Erythroblast (primary cell): ENCODE measurements at regions not wholly inside any gene's neighbourhood (a gene's known extent, or its start where the extent isn't known, plus 50 kb on each side); places are given as distances from the start of the nearest gene placed in this dataset.

ENCODE experiments used
- DNase-seq, 2 experiments: peaks; one replicate each; lab custom pipeline; 2025; lab: John Stamatoyannopoulos, UW
- GATA1 ChIP-seq: IDR thresholded peaks from 2 replicates; pipeline ENCODE4 v1.6.1; 2011; ENCODE audit warnings: low read depth, mild to moderate bottlenecking, control low read depth, low read length, moderate library complexity
- POLR2A ChIP-seq: IDR thresholded peaks from 2 replicates; pipeline ENCODE4 v1.6.1; 2011; ENCODE audit warnings: mild to moderate bottlenecking, low read length

DNA sequence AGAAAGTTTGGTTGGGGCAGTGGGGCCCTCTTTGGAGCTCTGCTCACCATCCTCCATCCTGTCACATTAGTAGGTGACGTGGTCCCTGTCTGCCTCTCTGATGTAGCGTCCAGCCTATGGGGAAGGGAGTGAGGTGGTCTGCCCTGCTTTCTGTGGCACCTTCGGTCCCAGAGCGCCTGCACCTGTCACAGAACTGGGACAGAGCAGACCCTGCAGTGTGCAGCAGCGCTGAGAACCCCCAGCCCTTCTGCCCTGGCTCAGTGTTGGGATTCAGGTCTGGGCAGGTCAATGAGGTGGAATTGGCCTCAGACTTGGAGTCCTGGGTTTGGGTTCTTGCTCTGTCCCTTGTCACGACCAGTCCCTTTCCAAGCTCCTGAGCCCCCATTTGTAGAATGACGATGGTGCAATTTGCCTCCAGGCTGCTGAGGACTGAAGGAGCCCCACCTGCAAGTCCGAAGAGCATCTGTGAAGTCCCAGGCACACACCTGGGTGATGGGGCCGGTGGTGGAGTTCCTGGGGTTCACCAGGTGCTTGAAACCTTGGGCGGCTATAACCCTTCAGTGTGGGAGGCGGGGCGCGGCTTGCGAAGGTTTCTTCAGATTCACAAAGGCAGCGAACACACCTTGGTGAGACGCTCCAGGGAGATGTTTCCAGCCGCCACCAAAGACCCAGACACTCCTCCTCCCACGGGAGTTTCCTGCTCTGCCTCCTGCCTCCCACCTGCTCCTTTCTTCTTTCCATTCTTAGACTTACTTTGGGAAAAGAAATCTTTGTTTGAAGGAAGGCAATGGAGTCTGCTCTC, 265.4 kb upstream of the HDAC4 start:
- DNase-seq, result no peak
- TF ChIP-seq POLR2A (no peak), GATA1 (no peak)

- no peak for DNase-seq
- no peak for TF ChIP-seq GATA1
- no peak for TF ChIP-seq POLR2A
These were observed 263.5 kb upstream of the HDAC4 start for GRCh38 chr2:239664216-239664810.

GRCh38 chr2:239663364-239663924, 262.6 kb upstream of the HDAC4 start:
- TF ChIP-seq GATA1 (no peak), POLR2A (no peak)
- no peak for DNase-seq

DNA sequence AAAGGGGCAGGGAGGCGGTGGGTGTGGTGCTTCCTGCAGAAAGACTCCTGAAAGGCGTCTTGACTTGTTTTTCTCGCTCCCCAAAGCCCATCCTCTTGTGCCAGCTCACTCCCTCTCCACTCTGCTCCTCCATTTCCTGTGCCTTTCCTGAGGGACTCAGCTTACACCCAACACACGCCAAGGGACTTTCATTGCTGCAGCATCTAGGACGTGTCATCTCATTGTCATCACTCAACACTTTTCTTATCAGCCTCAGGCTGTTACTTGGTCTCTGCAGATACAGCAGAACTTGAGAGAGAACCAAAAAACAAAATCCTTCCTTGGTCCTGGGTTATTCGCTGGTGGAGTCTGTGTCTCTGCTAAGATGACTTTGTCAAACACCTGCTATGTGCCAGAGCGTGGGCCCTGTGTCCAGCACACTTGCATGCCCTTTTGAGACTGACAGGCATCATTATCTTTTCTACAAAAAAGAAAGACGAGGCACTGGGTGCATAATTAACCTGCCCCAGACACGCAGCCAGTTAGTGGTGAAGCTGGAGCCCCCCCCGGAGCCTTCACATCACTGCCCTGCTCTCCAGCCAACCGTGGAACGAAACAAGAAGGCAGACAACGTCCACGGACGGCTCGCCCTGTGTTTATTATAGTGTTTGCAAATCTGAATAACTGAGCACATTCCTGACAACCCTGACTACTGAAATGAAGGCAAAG, 261.7 kb upstream of the HDAC4 start:
- DNase-seq, result no peak
- no peak for TF ChIP-seq POLR2A
- no peak for TF ChIP-seq GATA1

- no peak for TF ChIP-seq GATA1
- no peak for TF ChIP-seq POLR2A
- no peak for DNase-seq
These were observed 260.8 kb upstream of the HDAC4 start for GRCh38 chr2:239661334-239662312.

DNA sequence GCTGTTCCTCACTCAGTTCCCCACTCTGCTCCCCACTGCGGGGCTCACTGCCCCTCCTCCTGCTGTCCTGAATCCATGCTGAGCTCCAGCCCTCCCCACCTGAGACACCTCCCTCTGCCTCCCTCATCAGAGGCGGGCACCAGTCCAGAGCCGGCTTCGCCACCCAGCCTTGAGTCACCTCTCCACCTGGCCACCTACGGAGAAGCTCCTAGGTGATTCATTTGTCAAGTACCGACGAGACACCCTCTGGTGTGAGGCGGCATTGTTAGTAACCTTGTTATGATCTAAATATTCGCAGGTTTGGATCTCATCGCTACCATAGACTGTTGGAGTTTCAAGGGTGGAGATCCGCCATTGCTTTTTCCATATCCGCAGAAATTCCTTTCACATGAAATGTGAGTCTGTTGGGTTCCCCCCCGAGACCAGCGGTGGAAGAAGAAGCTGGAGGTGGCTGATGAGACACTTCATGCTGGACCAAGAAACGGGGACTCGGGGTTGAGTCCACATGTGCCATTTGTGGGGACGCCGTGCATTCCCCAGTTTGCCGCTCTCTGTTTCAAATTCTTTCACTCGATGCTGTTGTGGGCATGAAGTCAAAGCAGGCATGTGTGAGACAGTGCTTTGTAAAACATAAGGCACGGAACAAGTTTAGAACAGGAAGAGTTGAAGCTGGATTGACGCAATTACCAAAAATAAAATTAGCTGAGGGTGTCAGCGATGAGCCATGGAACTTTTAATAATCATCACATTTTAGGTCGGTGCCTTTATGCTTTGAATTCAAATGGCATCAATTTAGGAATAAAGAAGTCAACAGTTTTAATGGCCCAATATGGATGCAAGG, 259.8 kb upstream of the HDAC4 start:
- no peak for DNase-seq
- no peak for TF ChIP-seq POLR2A
- no peak for TF ChIP-seq GATA1

- no peak for TF ChIP-seq GATA1
These were observed 257.2 kb upstream of the HDAC4 start for GRCh38 chr2:239657992-239658391.

DNA sequence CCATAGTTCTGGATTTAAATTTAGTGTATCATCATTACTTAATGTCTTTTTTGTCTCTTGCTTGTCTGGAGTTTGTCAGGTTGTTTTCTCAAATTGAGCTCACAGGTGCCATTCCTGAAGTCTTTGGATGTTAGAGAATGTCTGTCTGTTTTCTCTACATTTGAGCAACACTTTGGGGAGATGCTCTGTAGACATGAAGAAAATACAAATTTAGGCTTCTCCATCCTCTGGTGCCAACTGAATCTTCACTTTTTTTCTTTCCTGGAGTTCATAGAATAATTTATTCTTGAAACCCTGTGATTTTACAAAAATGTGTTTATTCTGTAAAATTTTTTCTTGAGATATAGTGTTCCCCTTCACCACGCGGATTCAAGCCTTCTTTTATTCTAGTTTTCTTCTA, 256.4 kb upstream of the HDAC4 start:
- TF ChIP-seq GATA1 (no peak), POLR2A (no peak)
- DNase-seq, result no peak

More at GRCh38 chr2:239657992-239658391, 257.2 kb upstream of the HDAC4 start:
- no peak for DNase-seq

DNA sequence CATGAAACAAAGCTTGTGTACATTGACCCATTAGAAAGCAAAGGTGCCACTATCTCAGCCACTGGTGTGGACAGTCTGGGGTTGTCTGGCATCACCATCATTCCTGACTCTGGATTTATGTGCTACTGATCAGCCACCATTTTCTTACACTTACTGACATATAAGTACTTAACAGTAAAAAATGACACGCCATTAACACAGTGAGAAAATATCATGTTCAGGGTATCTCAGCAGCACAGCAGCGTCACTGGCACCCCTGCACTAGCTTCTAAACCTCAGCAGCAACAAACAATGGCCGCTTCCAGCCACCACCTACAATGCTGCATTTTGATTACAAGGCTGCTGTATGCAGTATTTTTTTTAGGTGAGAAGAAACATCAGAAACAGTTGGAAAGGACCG, 253.4 kb upstream of the HDAC4 start:
- no peak for DNase-seq
- no peak for TF ChIP-seq GATA1
- TF ChIP-seq POLR2A, result no peak

- TF ChIP-seq GATA1, result no peak
- no peak for TF ChIP-seq POLR2A
- no peak for DNase-seq
These were observed 251.0 kb upstream of the HDAC4 start for GRCh38 chr2:239651859-239652258.

GRCh38 chr2:239650674-239651073, 249.9 kb upstream of the HDAC4 start:
- no peak for DNase-seq
- TF ChIP-seq GATA1 (no peak), POLR2A (no peak)

DNA sequence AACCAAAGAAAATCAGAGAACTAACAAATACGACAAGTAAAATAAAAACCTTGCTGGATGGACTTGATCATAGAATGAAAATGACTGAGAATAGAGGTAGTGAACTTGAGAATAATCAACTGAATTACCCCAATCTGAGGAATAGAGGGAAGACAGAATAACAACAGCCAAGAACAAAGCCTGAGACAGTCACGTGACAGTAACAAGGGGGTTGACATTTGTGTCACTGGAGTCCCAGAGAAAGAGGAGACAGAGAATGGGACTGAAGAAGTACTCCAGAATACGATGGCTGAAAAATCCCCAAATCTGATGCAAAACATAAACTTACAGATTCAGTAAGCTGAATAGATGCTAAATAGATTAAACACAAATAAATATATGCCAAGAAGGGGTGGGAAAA, 248.5 kb upstream of the HDAC4 start:
- no peak for DNase-seq
- TF ChIP-seq GATA1, result no peak
- TF ChIP-seq POLR2A, result no peak

GRCh38 chr2:239648607-239649006, 247.8 kb upstream of the HDAC4 start:
- no peak for TF ChIP-seq POLR2A
- no peak for TF ChIP-seq GATA1
- DNase-seq, result no peak
